HepG2 (cell line): ENCODE measurements at regions not wholly inside any gene's neighbourhood (a gene's known extent, or its start where the extent isn't known, plus 50 kb on each side); places are given as distances from the start of the nearest gene placed in this dataset.

Experiments
- EP300 ChIP-seq, 3 experiments: sonication (generic) in 1 of 3; formaldehyde crosslinking in 1 of 3; IDR thresholded peaks; 2 replicates each; pipeline versions ENCODE4 v1.5.1 to v1.6.1; 2011 to 2020; ENCODE audit warnings: low read depth in 2 of 3, low read length in 2 of 3, borderline replicate concordance in 1 of 3, improper control_type of control experiment in 1 of 3, mild to moderate bottlenecking in 1 of 3, missing genetic modification reagents in 1 of 3, moderate library complexity in 1 of 3
- POLR2AphosphoS5 ChIP-seq: IDR thresholded peaks from 2 replicates; pipeline ENCODE4 v1.6.1; 2012; ENCODE audit warnings: low read depth, low read length
- ZBTB1 ChIP-seq: sonication (generic); formaldehyde crosslinking; IDR thresholded peaks from 2 replicates; pipeline ENCODE4 v1.4.0; 2020; ENCODE audit warnings: missing genetic modification reagents, borderline replicate concordance
- ZNF563 ChIP-seq: sonication (generic); formaldehyde crosslinking; IDR thresholded peaks from 2 replicates; pipeline ENCODE4 v1.8.0; 2022; ENCODE audit warnings: mild to moderate bottlenecking, moderate library complexity, missing genetic modification reagents
- ZNF572 ChIP-seq: sonication (generic); formaldehyde crosslinking; IDR thresholded peaks from 2 replicates; pipeline ENCODE4 v1.5.1; 2020; ENCODE audit warnings: mild to moderate bottlenecking, missing genetic modification reagents
- ZNF83 ChIP-seq: sonication (generic); formaldehyde crosslinking; IDR thresholded peaks from 2 replicates; pipeline ENCODE4 v1.4.0; 2020; ENCODE audit warnings: missing genetic modification reagents, mild to moderate bottlenecking, borderline replicate concordance
- ZNF839 ChIP-seq: sonication (generic); formaldehyde crosslinking; IDR thresholded peaks from 2 replicates; pipeline ENCODE4 v1.4.0; 2020; ENCODE audit warnings: missing genetic modification reagents, mild to moderate bottlenecking, borderline replicate concordance

- TF ChIP-seq EP300 (IDR thresholded peaks at IDR 0.05; ENCODE audit: low read depth in 2 of 2, low read length in 2 of 2) (no peak), EP300 (CRISPR knock-in tag; IDR thresholded peaks at IDR 0.05; ENCODE audit: borderline replicate concordance) (no peak), ZNF563 (CRISPR knock-in tag) (no peak), ZNF839 (CRISPR knock-in tag) (no peak), ZBTB1 (no peak), POLR2AphosphoS5 (no peak), ZNF572 (no peak), ZNF83 (CRISPR knock-in tag) (no peak)
Observed at GRCh38 chr10:121049489-121049888, 198.3 kb downstream of the WDR11 start.
